Naive B cell (primary cell): ENCODE measurements at regions not wholly inside any gene's neighbourhood (a gene's known extent, or its start where the extent isn't known, plus 50 kb on each side); places are given as distances from the start of the nearest gene placed in this dataset.
"Not testable (repeated sequence)": the region's sequence is repeated elsewhere in the genome, so short reads cannot be mapped to it uniquely, and the experiment has no call there.

Experiments used
- ATAC-seq, 2 donors: fragments of 150-1000 bp; cut with Tn5 transposase; 2 replicates each; pipeline ENCODE4 v1.10.0; 2021; ENCODE audit warnings: low read depth in 2 of 2, mild to moderate bottlenecking in 2 of 2, moderate library complexity in 2 of 2
- DNase-seq: peaks from one replicate; pipeline ENCODE4 v3.0.0; 2022
- H3K27ac Mint-ChIP-seq, 6 donors: one replicate each; pipeline ENCODE4 v1.8.0; 2020 to 2022; ENCODE audit warnings: mild to moderate bottlenecking in 6 of 6, mixed read lengths in 6 of 6, moderate library complexity in 5 of 6, inconsistent platforms in 2 of 6
- H3K27me3 Mint-ChIP-seq, 3 donors: one replicate each; pipeline ENCODE4 v1.8.0; 2021 to 2022; ENCODE audit warnings: mixed read lengths in 3 of 3, mild to moderate bottlenecking in 1 of 3
- H3K36me3 Mint-ChIP-seq, 2 donors: one replicate each; pipeline ENCODE4 v1.8.0; 2020 to 2022; ENCODE audit warnings: mixed read lengths in 2 of 2, inconsistent platforms in 1 of 2, mild to moderate bottlenecking in 1 of 2
- H3K4me1 Mint-ChIP-seq, 3 donors: one replicate each; pipeline ENCODE4 v1.8.0; 2020 to 2022; ENCODE audit warnings: mixed read lengths in 3 of 3, inconsistent platforms in 1 of 3, mild to moderate bottlenecking in 1 of 3, moderate library complexity in 1 of 3
- H3K4me3 Mint-ChIP-seq, 8 donors: one replicate each; pipeline ENCODE4 v1.8.0; 2020 to 2022; ENCODE audit warnings: mild to moderate bottlenecking in 8 of 8, mixed read lengths in 8 of 8, moderate library complexity in 8 of 8, inconsistent platforms in 2 of 8
- H3K9me3 Mint-ChIP-seq, 7 donors: one replicate each; pipeline ENCODE4 v1.8.0; 2020 to 2022; ENCODE audit warnings: mixed read lengths in 7 of 7, mild to moderate bottlenecking in 5 of 7, inconsistent platforms in 2 of 7, moderate library complexity in 1 of 7

DNA sequence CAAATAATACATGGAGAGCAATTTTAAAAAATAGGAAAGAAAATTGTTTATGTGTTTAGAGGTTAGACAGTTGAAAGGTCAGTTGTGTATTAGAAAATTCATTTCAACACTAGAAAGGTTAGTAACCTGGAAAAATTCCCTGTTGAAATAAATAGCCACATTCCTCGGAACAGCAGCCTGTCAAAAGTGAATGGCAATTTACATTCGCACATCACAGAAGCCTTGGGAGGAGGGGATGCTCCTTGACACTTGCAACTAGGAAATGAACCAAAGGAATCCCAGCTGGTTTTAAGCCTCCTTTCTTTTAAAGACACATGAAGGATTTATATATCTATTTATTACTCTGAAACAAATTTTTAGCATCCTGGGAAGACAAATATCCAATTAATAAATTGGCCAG, 653.5 kb upstream of the LRRTM4 start:
- no peaks in the 10 kb centered on the region for H3K36me3 Mint-ChIP-seq
- H3K9me3 Mint-ChIP-seq = peaks cover 0 to 8% (median 0%) of the 10 kb centered on the region in 7 donors
- no peak overlapping the region for H3K27ac Mint-ChIP-seq
- H3K4me1 Mint-ChIP-seq = no peaks in the 10 kb centered on the region
- no peak for ATAC-seq
- no peaks in the 10 kb centered on the region for H3K27me3 Mint-ChIP-seq
- DNase-seq = no peak
- no peak overlapping the region for H3K4me3 Mint-ChIP-seq

DNA sequence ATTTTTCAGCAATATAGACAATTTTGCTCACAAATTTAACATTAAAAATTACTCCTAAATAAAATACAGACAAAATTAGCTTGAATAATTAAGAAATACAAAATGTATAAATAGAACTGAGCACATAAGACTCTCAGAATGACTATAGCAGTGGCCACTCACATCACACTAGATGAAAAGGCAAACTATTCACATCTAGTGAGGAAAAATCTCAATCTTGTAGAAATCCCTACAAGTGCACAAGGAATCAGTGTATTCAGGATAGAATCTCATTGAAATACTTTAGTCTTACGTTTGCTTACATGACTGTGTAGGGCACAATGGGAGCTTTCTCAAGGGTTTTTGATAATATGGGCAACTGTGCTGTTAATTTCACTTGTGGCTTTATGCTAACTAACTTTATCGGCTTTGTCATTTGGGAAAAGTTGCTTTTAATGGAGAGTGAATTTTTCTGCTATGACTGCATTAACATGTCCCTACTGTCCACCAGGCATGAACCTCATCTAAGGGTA, 678.9 kb upstream of the LRRTM4 start:
- Mint-ChIP-seq H3K36me3 (no peaks in the 10 kb centered on the region), H3K9me3 (peaks cover 0 to 5% (median 0%) of the 10 kb centered on the region in 7 donors), H3K4me3 (no peak overlapping the region), H3K27me3 (no peaks in the 10 kb centered on the region), H3K4me1 (no peaks in the 10 kb centered on the region), H3K27ac (no peak overlapping the region)
- ATAC-seq (no peak), DNase-seq (no peak)

DNA sequence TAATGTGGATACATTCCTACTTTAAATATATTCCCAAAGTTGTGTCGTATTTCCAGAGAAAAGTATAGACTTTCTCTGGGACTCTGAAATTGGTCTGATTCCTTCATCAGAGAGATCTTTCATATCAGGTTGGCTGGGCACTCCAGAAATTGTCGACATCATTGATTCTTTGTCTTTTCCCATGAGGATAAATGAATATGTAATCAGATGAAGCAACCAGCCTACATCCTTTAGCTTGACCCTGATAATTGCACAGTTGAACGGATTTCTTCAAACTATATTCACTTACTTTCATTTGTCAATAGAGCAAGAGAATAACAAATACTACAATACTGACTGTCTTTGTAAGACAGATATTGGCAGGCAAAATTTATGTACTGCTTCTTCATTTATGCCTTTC, 680.2 kb upstream of the LRRTM4 start:
- Mint-ChIP-seq H3K27ac (no peak overlapping the region), H3K9me3 (peaks cover 0 to 12% (median 4%) of the 10 kb centered on the region in 7 donors), H3K36me3 (no peaks in the 10 kb centered on the region), H3K4me3 (no peak overlapping the region), H3K4me1 (no peaks in the 10 kb centered on the region), H3K27me3 (no peaks in the 10 kb centered on the region)
- no peak for ATAC-seq
- no peak for DNase-seq

GRCh38 chr2:78202986-78203670, 681.0 kb upstream of the LRRTM4 start:
- no peak for ATAC-seq
- DNase-seq = no peak
- H3K36me3 Mint-ChIP-seq = no peaks in the 10 kb centered on the region
- peaks cover 3 to 12% (median 5%) of the 10 kb centered on the region in 7 donors for H3K9me3 Mint-ChIP-seq
- H3K27ac Mint-ChIP-seq = no peak overlapping the region
- H3K4me3 Mint-ChIP-seq = no peak overlapping the region
- H3K4me1 Mint-ChIP-seq = no peaks in the 10 kb centered on the region
- H3K27me3 Mint-ChIP-seq = no peaks in the 10 kb centered on the region

GRCh38 chr2:78218066-78218465, 695.9 kb upstream of the LRRTM4 start:
- DNase-seq = no peak
- ATAC-seq = no peak
- Mint-ChIP-seq H3K9me3 (peaks cover 3 to 12% (median 6%) of the 10 kb centered on the region in 7 donors), H3K4me3 (no peak overlapping the region), H3K4me1 (no peaks in the 10 kb centered on the region), H3K27ac (no peak overlapping the region), H3K36me3 (no peaks in the 10 kb centered on the region), H3K27me3 (no peaks in the 10 kb centered on the region)

- ATAC-seq = no peak
- DNase-seq = no peak
- Mint-ChIP-seq H3K27ac (no peak overlapping the region), H3K4me3 (no peak overlapping the region), H3K4me1 (no peaks in the 10 kb centered on the region), H3K36me3 (no peaks in the 10 kb centered on the region), H3K9me3 (peaks cover 0 to 5% (median 2%) of the 10 kb centered on the region in 7 donors), H3K27me3 (no peaks in the 10 kb centered on the region)
Measured at GRCh38 chr2:78237704-78238103, 715.5 kb upstream of the LRRTM4 start.

- Mint-ChIP-seq H3K4me3 (no peak overlapping the region), H3K9me3 (peaks cover 4 to 14% (median 9%) of the 10 kb centered on the region in 7 donors), H3K36me3 (peaks cover 0 to 7% of the 10 kb centered on the region in 2 donors), H3K27me3 (no peaks in the 10 kb centered on the region), H3K27ac (no peak overlapping the region), H3K4me1 (no peaks in the 10 kb centered on the region)
- DNase-seq (no peak), ATAC-seq (no peak)
Measured at GRCh38 chr2:78245394-78246135, 723.4 kb upstream of the LRRTM4 start.

- Mint-ChIP-seq H3K9me3 (peaks cover 0 to 14% (median 7%) of the 10 kb centered on the region in 7 donors), H3K27me3 (no peaks in the 10 kb centered on the region), H3K4me3 (no peak overlapping the region), H3K4me1 (no peaks in the 10 kb centered on the region), H3K27ac (no peak overlapping the region), H3K36me3 (no peaks in the 10 kb centered on the region)
- DNase-seq = no peak
- ATAC-seq = no peak
Measured at GRCh38 chr2:78251708-78252107, 729.5 kb upstream of the LRRTM4 start.

- ATAC-seq (no peak), DNase-seq (no peak)
- H3K36me3 Mint-ChIP-seq = no peaks in the 10 kb centered on the region
- H3K4me1 Mint-ChIP-seq = no peaks in the 10 kb centered on the region
- H3K4me3 Mint-ChIP-seq = no peak overlapping the region
- H3K9me3 Mint-ChIP-seq = peaks cover 0 to 1% (median 0%) of the 10 kb centered on the region in 7 donors
- no peaks in the 10 kb centered on the region for H3K27me3 Mint-ChIP-seq
- H3K27ac Mint-ChIP-seq = no peak overlapping the region
Measured at GRCh38 chr2:78260861-78261260, 738.7 kb upstream of the LRRTM4 start.

- Mint-ChIP-seq H3K27ac (no peak overlapping the region), H3K4me1 (no peaks in the 10 kb centered on the region), H3K27me3 (no peaks in the 10 kb centered on the region), H3K4me3 (no peak overlapping the region), H3K36me3 (no peaks in the 10 kb centered on the region), H3K9me3 (peaks cover 0 to 1% (median 0%) of the 10 kb centered on the region in 7 donors)
- DNase-seq (no peak), ATAC-seq (no peak)
Measured at GRCh38 chr2:78261454-78261853, 739.3 kb upstream of the LRRTM4 start.

DNA sequence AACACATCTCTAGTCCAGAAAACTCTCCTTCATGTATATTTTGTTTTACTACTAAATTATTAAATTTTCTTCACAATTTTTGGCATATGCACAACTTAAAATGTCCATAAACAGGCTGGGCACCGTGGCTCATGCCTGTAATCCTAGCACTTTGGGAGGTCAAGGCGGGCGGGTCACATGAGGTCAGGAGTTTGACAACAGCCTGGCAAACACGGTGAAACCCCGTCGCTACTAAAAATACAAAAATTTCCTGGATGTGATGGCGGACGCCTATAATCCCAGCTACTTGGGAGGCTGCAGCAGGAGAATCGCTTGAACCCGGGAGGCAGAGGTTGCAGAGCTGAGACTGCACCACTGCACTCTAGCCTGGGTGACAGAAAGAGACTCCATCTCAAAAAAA, 739.9 kb upstream of the LRRTM4 start:
- not testable (repeated sequence) for H3K9me3 Mint-ChIP-seq, H3K27me3 Mint-ChIP-seq, H3K27ac Mint-ChIP-seq, H3K4me3 Mint-ChIP-seq, H3K36me3 Mint-ChIP-seq, ATAC-seq, H3K4me1 Mint-ChIP-seq, DNase-seq

- no peak overlapping the region for H3K27ac Mint-ChIP-seq
- H3K27me3 Mint-ChIP-seq = no peaks in the 10 kb centered on the region
- ATAC-seq (no peak), DNase-seq (no peak)
- H3K4me1 Mint-ChIP-seq = no peaks in the 10 kb centered on the region
- peaks cover 0 to 1% (median 0%) of the 10 kb centered on the region in 7 donors for H3K9me3 Mint-ChIP-seq
- H3K36me3 Mint-ChIP-seq = no peaks in the 10 kb centered on the region
- H3K4me3 Mint-ChIP-seq = no peak overlapping the region
Measured at GRCh38 chr2:78262713-78263375, 740.7 kb upstream of the LRRTM4 start.

GRCh38 chr2:78263571-78263970, 741.4 kb upstream of the LRRTM4 start:
- Mint-ChIP-seq H3K27me3 (no peaks in the 10 kb centered on the region), H3K27ac (no peak overlapping the region), H3K36me3 (no peaks in the 10 kb centered on the region), H3K4me1 (no peaks in the 10 kb centered on the region), H3K9me3 (peaks cover 0 to 1% (median 0%) of the 10 kb centered on the region in 7 donors), H3K4me3 (no peak overlapping the region)
- DNase-seq (no peak), ATAC-seq (no peak)

GRCh38 chr2:78264130-78264529, 742.0 kb upstream of the LRRTM4 start:
- Mint-ChIP-seq H3K9me3 (peaks cover 0 to 1% (median 0%) of the 10 kb centered on the region in 7 donors), H3K27me3 (no peaks in the 10 kb centered on the region), H3K36me3 (no peaks in the 10 kb centered on the region), H3K27ac (no peak overlapping the region), H3K4me3 (no peak overlapping the region), H3K4me1 (no peaks in the 10 kb centered on the region)
- DNase-seq = no peak
- no peak for ATAC-seq
